HCT116 (cell line): ENCODE measurements at regions not wholly inside any gene's neighbourhood (a gene's known extent, or its start where the extent isn't known, plus 50 kb on each side); places are given as distances from the start of the nearest gene placed in this dataset.
A peak's percentile ranks its signal among the peaks of the same experiment; 100 is the strongest.
"Not testable (repeated sequence)": the region's sequence is repeated elsewhere in the genome, so short reads cannot be mapped to it uniquely, and the experiment has no call there.

ENCODE experiments used
- ATAC-seq: fragments of 200-7000 bp; cut with Tn5 transposase; 2 replicates; pipeline ENCODE4 v1.9.1; 2020; ENCODE audit warnings: mild to moderate bottlenecking, moderate library complexity
- BruUV-seq: library from RNA; stranded (reverse); fragments of 400-500 nt; replicated peaks from 2 replicates; lab custom pipeline; 2021; lab: Mats Ljungman, UMichigan
- CTCF ChIA-PET: fragments of 300-600 bp; sonication (Branson Sonifier 250); formaldehyde crosslinking; loops from one replicate; lab custom pipeline; 2021; ENCODE audit warnings: antibody characterized with exemption; lab: Charles Lee
- POLR2A ChIA-PET: fragments of 300-600, 350-600 bp; sonication (Branson Sonifier 250); formaldehyde crosslinking; loops from one replicate; lab custom pipeline; 2021; ENCODE audit warnings: antibody characterized with exemption; lab: Charles Lee
- RAD21 ChIA-PET, 2 experiments: fragments of 300-600 bp; sonication (Branson Sonifier 250); formaldehyde crosslinking; loops; one replicate each; lab custom pipeline; 2023; ENCODE audit warnings: low total read pairs in 2 of 2; ENCODE audit not compliant: uncharacterized antibody in 2 of 2, unreplicated experiment in 2 of 2, low non-redundant PET in 1 of 2; lab: Charles Lee
- DNase-seq: peaks from one replicate; pipeline ENCODE4 v3.0.0-alpha.2; 2010; ENCODE audit warnings: low read depth, low spot score
- H2AFZ ChIP-seq: fragments of 200-600 bp; shearing (Covaris generic), sonication (generic); 2 replicates; pipeline ENCODE4 v1.6.1; 2017; ENCODE audit warnings: low read depth, mixed run types, mixed read lengths, antibody characterized with exemption, low read length; ENCODE audit not compliant: poor library complexity, severe bottlenecking
- H3K27ac ChIP-seq: 2 replicates; pipeline ENCODE4 v1.5.1; 2012; ENCODE audit warnings: low read depth, low read length
- H3K27me3 ChIP-seq: fragments of 200-600 bp; sonication (generic); 2 replicates; pipeline ENCODE4 v1.6.1; 2016; ENCODE audit warnings: mixed run types, low read length, mixed read lengths; ENCODE audit not compliant: insufficient read depth
- H3K36me3 ChIP-seq, 2 experiments: fragments of 200-500 bp in 1 of 2; fragments of 200-600 bp in 1 of 2; sonication (Bioruptor generic) in 1 of 2; sonication (generic) in 1 of 2; 2 replicates each; pipeline versions ENCODE4 v1.5.1 to v1.6.1; 2014 to 2016; ENCODE audit warnings: low read length in 2 of 2, inconsistent platforms in 1 of 2, mixed read lengths in 1 of 2, mixed run types in 1 of 2; ENCODE audit not compliant: insufficient read depth in 2 of 2, control insufficient read depth in 1 of 2
- H3K4me1 ChIP-seq, 2 experiments: fragments of 200-600 bp in 1 of 2; sonication (generic) in 1 of 2; 2 replicates each; pipeline versions ENCODE4 v1.5.1 to v1.6.1; 2012 to 2017; ENCODE audit warnings: low read length in 2 of 2, inconsistent platforms in 1 of 2, mild to moderate bottlenecking in 1 of 2, mixed read lengths in 1 of 2, mixed run types in 1 of 2, moderate library complexity in 1 of 2; ENCODE audit not compliant: insufficient read depth in 2 of 2, control insufficient read depth in 1 of 2
- H3K4me2 ChIP-seq: fragments of 200-600 bp; sonication (generic); 2 replicates; pipeline ENCODE4 v1.6.1; 2017; ENCODE audit warnings: mixed run types, low read length, mixed read lengths
- H3K4me3 ChIP-seq, 2 experiments: fragments of 200-600 bp in 1 of 2; sonication (generic) in 1 of 2; replicated peaks in 1 of 2; 2 replicates each; pipeline ENCODE4 v1.5.1; 2011 to 2016; ENCODE audit warnings: low read length in 2 of 2, control low read depth in 1 of 2, low read depth in 1 of 2, mild to moderate bottlenecking in 1 of 2, mixed read lengths in 1 of 2, mixed run types in 1 of 2
- H3K79me2 ChIP-seq: fragments of 200-600 bp; sonication (generic); 2 replicates; pipeline ENCODE4 v1.6.1; 2017; ENCODE audit warnings: mild to moderate bottlenecking, mixed run types, low read length, moderate library complexity, mixed read lengths; ENCODE audit not compliant: insufficient read depth
- H3K9ac ChIP-seq: fragments of 200-600 bp; sonication (generic); 2 replicates; pipeline ENCODE4 v1.6.1; 2016; ENCODE audit warnings: low read length, mixed read lengths
- H3K9me2 ChIP-seq: fragments of 200-600 bp; sonication (generic), shearing (Covaris generic); 2 replicates; pipeline ENCODE4 v1.6.1; 2017; ENCODE audit warnings: mixed run types, mild to moderate bottlenecking, moderate library complexity; ENCODE audit not compliant: insufficient read depth
- H3K9me3 ChIP-seq, 2 experiments: fragments of 200-500 bp in 1 of 2; fragments of 200-600 bp in 1 of 2; sonication (Bioruptor generic) in 1 of 2; sonication (generic) in 1 of 2; 2 replicates each; pipeline ENCODE4 v1.6.1; 2014 to 2017; ENCODE audit warnings: low read length in 2 of 2, mixed read lengths in 2 of 2, inconsistent platforms in 1 of 2, low read depth in 1 of 2, mild to moderate bottlenecking in 1 of 2, mixed run types in 1 of 2, moderate library complexity in 1 of 2; ENCODE audit not compliant: control insufficient read depth in 1 of 2, insufficient read depth in 1 of 2
- H4K20me1 ChIP-seq: fragments of 200-600 bp; sonication (generic), shearing (Covaris generic); 2 replicates; pipeline ENCODE4 v1.6.1; 2017; ENCODE audit warnings: mixed run types, mild to moderate bottlenecking, moderate library complexity; ENCODE audit not compliant: insufficient read depth
- CEBPB ChIP-seq: IDR thresholded peaks from 2 replicates; pipeline ENCODE4 v1.6.1; 2012; ENCODE audit warnings: low read depth
- RAD21 ChIP-seq: IDR thresholded peaks from 2 replicates; pipeline ENCODE4 v1.6.1; 2012; ENCODE audit warnings: low read depth, mild to moderate bottlenecking
- intact Hi-C: fragments of 100-400 bp; cut with micrococcal nuclease; formaldehyde crosslinking; loops from 2 replicates; pipeline ENCODE4 v1.10.0; 2022
- TF ChIP-seq, protein P1 (sequence below), 3 experiments: fragments of 200-600 bp in 1 of 3; sonication (generic) in 1 of 3; IDR thresholded peaks in 2 of 3; conservative IDR thresholded peaks in 1 of 3; 2 replicates each; pipeline ENCODE4 v1.5.1; 2012 to 2017; ENCODE audit warnings: low read depth in 2 of 3, low read length in 2 of 3, antibody characterized with exemption in 1 of 3, borderline replicate concordance in 1 of 3, control low read depth in 1 of 3, mild to moderate bottlenecking in 1 of 3, mixed read lengths in 1 of 3, mixed run types in 1 of 3, moderate library complexity in 1 of 3; ENCODE audit not compliant: insufficient read depth in 1 of 3

DNA sequence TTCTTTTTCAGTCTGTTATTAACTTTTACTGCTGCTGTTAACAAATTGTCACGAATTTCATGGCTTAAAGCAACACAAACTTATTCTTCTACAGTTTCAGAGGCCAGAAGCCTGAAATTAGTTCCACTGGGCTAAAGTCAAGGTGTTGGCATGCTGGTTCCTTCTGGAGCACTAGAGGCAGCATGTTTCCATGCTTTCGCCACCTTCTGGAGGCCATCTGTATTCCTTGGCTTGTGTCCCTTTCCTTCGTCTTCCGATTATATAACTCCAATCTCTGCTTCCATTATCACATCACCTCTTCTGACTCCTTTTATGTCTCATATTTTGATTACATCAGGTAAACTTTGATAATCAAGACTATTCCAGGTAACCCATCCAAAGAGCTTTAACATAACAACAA is 1742.1 kb downstream of the BRINP3 start:
- Histone ChIP-seq H3K9ac (no peak overlapping the region), H2AFZ (peak overlapping the region; percentile 9), H3K9me3 (no peaks in the 10 kb centered on the region), H4K20me1 (no peaks in the 10 kb centered on the region), H3K27ac (no peak overlapping the region), H3K27me3 (no peaks in the 10 kb centered on the region), H3K9me2 (no peaks in the 10 kb centered on the region), H3K4me3 (no peak overlapping the region), H3K36me3 (no peaks in the 10 kb centered on the region), H3K4me2 (no peak overlapping the region)
- intact Hi-C loops, result no loop called here
- POLR2A ChIA-PET, result no interaction called here
- BruUV-seq, result no TSS peak
- ATAC-seq (peak; percentile 54; the same call in 1 of the 2 replicates), DNase-seq (peak; percentile 4)
- CTCF ChIA-PET, result no interaction called here
- RAD21 ChIA-PET, result no interaction called here
- no peak for TF ChIP-seq CEBPB
- TF ChIP-seq, protein P1, sequence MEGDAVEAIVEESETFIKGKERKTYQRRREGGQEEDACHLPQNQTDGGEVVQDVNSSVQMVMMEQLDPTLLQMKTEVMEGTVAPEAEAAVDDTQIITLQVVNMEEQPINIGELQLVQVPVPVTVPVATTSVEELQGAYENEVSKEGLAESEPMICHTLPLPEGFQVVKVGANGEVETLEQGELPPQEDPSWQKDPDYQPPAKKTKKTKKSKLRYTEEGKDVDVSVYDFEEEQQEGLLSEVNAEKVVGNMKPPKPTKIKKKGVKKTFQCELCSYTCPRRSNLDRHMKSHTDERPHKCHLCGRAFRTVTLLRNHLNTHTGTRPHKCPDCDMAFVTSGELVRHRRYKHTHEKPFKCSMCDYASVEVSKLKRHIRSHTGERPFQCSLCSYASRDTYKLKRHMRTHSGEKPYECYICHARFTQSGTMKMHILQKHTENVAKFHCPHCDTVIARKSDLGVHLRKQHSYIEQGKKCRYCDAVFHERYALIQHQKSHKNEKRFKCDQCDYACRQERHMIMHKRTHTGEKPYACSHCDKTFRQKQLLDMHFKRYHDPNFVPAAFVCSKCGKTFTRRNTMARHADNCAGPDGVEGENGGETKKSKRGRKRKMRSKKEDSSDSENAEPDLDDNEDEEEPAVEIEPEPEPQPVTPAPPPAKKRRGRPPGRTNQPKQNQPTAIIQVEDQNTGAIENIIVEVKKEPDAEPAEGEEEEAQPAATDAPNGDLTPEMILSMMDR (IDR thresholded peaks at IDR 0.05 in 2 of 3, conservative IDR thresholded peaks at IDR 0.05 in 1 of 3; ENCODE audit: borderline replicate concordance in 1 of 3, insufficient read depth in 1 of 3, low read depth in 2 of 3, low read length in 2 of 3), result peak in 2 of 3 experiments; percentile 10 to 17; a peak in 2 of 6 replicates
- peak; percentile 13; the same call in 1 of the 2 replicates for TF ChIP-seq RAD21
- TF ChIP-seq, all 23 proteins: peak for 2
- Histone ChIP-seq H3K4me1 (no peaks in the 10 kb centered on the region), H3K79me2 (no peaks in the 10 kb centered on the region)

DNA sequence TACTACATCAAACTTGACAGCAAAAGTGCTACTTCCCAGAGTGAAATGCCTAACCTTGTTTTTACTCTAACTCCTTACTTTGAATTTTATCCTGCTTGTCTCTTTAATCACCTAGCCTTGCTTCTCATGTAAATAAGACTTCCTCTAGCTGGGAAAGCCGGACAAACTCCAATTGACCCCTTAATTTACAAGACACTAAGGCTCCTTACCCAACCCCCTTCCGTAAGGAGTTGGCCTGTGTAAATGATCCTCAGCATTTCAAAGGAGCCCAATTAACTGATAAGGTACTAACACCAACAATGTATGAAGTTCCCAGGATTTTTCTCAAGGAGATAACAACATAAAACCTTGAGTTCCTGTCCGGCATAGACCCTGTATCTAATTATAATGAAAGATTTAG is 1728.4 kb downstream of the BRINP3 start:
- H3K27me3 ChIP-seq, POLR2A ChIA-PET, H3K9ac ChIP-seq, RAD21 ChIA-PET, intact Hi-C loops, H3K4me3 ChIP-seq, DNase-seq, H3K27ac ChIP-seq, BruUV-seq, H3K79me2 ChIP-seq, H3K9me2 ChIP-seq, H2AFZ ChIP-seq, H3K4me1 ChIP-seq, H4K20me1 ChIP-seq, CTCF ChIA-PET, H3K36me3 ChIP-seq, H3K9me3 ChIP-seq, ATAC-seq, H3K4me2 ChIP-seq: not testable (repeated sequence)

DNA sequence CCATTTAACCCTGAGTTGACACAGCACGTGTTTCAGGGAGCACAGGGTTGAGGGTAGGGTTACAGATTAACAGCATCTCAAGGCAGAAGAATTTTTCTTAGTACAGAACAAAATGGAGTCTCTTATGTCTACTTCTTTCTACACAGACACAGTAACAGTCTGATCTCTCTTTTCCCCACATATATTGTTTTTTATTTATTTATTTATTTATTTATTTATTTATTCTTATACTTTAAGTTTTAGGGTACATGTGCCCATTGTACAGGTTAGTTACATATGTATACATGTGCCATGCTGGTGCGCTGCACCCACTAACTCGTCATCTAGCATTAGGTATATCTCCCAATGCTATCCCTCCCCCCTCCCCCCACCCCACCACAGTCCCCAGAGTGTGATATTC is 1725.6 kb downstream of the BRINP3 start:
- POLR2A ChIA-PET, BruUV-seq, H3K9me3 ChIP-seq: not testable (repeated sequence)

DNA sequence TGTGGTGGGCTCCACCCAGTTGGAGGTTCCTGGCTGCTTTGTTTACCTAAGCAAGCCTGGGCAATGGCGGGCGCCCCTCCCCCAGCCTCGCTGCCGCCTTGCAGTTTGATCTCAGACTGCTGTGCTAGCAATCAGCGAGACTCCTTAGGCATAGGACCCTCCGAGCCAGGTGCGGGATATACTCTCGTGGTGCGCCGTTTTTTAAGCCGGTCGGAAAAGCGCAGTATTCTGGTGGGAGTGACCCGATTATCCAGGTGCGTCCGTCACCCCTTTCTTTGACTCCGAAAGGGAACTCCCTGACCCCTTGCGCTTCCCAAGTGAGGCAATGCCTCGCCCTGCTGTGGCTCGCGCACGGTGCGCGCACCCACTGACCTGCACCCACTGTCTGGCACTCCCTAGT is 1719.9 kb downstream of the BRINP3 start:
- H3K9me3 ChIP-seq, RAD21 ChIA-PET, H3K4me1 ChIP-seq, H3K27ac ChIP-seq, H3K27me3 ChIP-seq, H3K9me2 ChIP-seq, H3K36me3 ChIP-seq, H4K20me1 ChIP-seq, H3K9ac ChIP-seq, H3K4me3 ChIP-seq, CTCF ChIA-PET, DNase-seq, H3K79me2 ChIP-seq, H2AFZ ChIP-seq, intact Hi-C loops, ATAC-seq, POLR2A ChIA-PET, BruUV-seq, H3K4me2 ChIP-seq: not testable (repeated sequence)

More for the DNA sequence above, 1725.6 kb downstream of the BRINP3 start:
- H3K79me2 ChIP-seq, H3K36me3 ChIP-seq, H3K4me2 ChIP-seq, H2AFZ ChIP-seq, intact Hi-C loops, H3K27ac ChIP-seq, H3K4me3 ChIP-seq, ATAC-seq, CTCF ChIA-PET, RAD21 ChIA-PET, H3K9me2 ChIP-seq, H3K9ac ChIP-seq, DNase-seq, H4K20me1 ChIP-seq, H3K4me1 ChIP-seq, H3K27me3 ChIP-seq: not testable (repeated sequence)
